ENCODE measurements at regions not wholly inside any gene's neighbourhood (a gene's known extent, or its start where the extent isn't known, plus 50 kb on each side); places are given as distances from the start of the nearest gene placed in this dataset.

DNA sequence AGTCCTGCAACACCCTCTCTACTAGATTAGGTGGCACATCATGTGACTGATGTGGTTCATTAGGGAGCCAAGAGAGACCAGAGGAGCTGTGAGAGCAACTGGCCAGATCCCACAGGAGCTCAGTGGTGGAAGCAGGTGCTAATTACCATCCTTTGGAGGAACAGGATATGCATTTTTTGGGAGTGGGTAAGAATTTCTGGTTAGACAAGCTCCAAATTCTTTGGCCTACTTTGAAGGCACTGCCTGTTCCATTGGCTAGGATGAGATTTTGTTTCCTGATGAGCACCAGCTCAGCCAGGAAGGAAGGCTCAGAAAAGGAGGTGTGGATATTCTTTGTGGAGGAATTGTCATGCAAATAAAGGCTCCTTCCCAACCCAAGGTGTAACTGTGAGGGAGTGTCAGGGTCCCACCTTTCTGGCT lies 130.3 kb upstream of the BMP2 start:
- Mint-ChIP-seq H3K4me1 (ENCODE audit: low read depth in 2 of 2) (peaks cover 5 to 12% of the 10 kb centered on the region in 2 donors), H3K36me3 (no peaks in the 10 kb centered on the region), H3K9me3 (peaks cover 3% of the 10 kb centered on the region), H3K27me3 (peaks cover 0 to 7% of the 10 kb centered on the region in 2 donors), H3K4me3 (no peak overlapping the region), H3K27ac (no peak overlapping the region)
- ATAC-seq (no peak), DNase-seq (ENCODE audit: low spot score) (no peak)

DNA sequence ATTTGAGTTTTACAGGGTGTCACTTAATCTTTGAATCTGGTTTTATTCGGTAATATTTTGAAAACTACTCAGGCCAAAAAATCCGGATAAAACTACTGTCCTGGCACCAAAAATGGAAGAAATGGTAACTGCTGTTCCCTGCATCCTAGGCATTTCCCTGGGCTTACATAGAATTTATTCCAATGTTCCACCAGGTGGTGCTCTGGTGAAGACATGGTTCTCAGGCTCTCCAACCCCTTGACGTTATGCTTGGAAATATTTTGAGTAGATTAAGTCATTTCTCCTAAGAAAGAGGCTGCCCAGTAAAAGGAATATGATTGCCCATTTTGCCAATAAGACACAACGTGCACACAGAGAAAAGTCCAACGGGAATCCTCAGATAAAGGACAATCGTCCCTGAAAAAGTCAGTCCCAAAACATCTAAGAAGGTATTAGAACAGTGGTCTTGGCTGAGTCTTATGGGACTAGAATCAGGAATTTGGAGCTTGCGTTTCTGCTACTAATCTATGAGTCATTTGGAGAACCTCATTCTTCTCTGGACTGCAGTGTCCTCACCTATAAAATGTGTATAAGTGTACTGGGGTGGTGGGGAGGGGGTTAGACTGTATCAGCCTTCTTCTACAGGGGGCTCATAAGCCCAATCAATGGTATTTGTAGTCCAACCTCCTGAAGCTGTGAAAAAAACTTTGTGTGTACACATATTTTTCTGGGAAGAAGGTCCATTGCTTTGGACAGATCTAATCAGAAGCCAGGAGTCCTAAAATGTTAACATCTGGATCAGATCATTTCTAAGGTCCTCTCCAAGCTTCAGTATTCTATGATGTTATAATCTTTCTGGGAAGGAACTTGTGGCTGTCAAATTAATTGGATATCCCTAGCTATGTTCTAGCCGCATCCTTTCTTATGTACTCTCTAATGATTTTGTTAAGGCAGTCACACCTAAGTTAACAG lies 131.0 kb upstream of the BMP2 start:
- H3K27me3 Mint-ChIP-seq = peaks cover 0 to 7% of the 10 kb centered on the region in 2 donors
- H3K27ac Mint-ChIP-seq = no peak overlapping the region
- H3K36me3 Mint-ChIP-seq = no peaks in the 10 kb centered on the region
- peaks cover 3% of the 10 kb centered on the region for H3K9me3 Mint-ChIP-seq
- DNase-seq (ENCODE audit: low spot score) (no peak), ATAC-seq (no peak)
- H3K4me3 Mint-ChIP-seq = no peak overlapping the region
- H3K4me1 Mint-ChIP-seq (ENCODE audit: low read depth in 2 of 2) = peaks cover 5 to 12% of the 10 kb centered on the region in 2 donors

DNA sequence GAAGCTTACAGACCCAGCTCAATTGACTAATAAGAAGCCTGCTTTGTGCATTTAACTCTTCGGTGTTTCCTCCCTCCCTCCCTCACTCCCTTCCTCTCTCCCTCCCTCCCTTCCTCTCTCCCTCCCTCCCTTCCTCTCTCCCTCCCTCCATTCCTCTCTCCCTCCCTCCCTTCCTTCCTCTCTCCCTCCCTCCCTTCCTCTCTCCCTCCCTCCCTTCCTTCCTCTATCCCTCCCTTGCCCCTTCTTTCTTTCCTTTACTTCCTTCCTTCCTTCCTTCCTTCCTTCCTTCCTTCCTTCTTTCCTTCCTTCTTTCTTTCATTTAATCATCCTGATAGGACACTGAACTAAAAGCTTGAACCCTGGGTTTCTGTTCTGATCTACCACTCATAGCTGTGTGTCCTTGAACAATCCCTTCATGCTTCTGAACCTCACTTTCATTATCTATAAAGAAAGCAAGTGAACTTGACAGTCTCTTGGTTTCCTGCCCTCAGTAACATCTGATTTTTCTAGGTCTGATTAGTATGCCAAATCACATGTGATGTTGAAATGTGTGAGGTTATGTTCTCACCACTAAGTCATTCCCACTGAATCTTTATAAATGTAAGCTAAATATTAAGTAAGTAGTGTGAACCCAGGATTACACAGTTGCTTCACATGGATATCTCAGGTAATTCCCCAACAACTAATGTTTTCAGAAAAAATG lies 132.3 kb upstream of the BMP2 start:
- Mint-ChIP-seq H3K9me3 (peaks cover 3% of the 10 kb centered on the region), H3K36me3 (no peaks in the 10 kb centered on the region), H3K4me1 (ENCODE audit: low read depth in 2 of 2) (peaks cover 5 to 8% of the 10 kb centered on the region in 2 donors), H3K27me3 (no peaks in the 10 kb centered on the region), H3K27ac (peak overlapping the region in 1 of 2 donors; percentile 55), H3K4me3 (no peak overlapping the region)
- ATAC-seq (peak in 1 of 2 donors; percentile 78), DNase-seq (ENCODE audit: low spot score) (no peak)

DNA sequence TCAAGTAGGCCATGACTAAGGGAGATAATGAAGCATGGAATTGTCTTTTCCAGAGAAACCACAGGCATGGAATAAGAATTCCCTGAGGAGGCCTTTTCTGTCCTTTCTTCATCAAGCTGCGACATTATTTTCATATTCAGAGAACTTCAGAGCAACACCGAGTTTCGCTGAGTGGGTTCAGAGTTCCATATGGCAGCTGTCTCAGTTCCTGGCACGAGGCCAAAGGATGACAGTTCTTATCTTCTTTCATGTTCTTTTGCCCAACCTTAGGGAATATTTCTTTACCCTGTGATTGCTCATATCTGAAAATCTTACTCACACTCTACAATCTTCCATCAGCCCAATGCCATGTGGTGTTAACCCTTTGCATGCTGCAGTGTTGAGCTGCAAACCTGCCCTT lies 135.3 kb upstream of the BMP2 start:
- Mint-ChIP-seq H3K4me1 (ENCODE audit: low read depth in 2 of 2) (peaks cover 5 to 8% of the 10 kb centered on the region in 2 donors), H3K4me3 (no peak overlapping the region), H3K27ac (no peak overlapping the region), H3K36me3 (no peaks in the 10 kb centered on the region), H3K27me3 (no peaks in the 10 kb centered on the region), H3K9me3 (peaks cover 3% of the 10 kb centered on the region)
- ATAC-seq = no peak
- DNase-seq (ENCODE audit: low spot score) = no peak

DNA sequence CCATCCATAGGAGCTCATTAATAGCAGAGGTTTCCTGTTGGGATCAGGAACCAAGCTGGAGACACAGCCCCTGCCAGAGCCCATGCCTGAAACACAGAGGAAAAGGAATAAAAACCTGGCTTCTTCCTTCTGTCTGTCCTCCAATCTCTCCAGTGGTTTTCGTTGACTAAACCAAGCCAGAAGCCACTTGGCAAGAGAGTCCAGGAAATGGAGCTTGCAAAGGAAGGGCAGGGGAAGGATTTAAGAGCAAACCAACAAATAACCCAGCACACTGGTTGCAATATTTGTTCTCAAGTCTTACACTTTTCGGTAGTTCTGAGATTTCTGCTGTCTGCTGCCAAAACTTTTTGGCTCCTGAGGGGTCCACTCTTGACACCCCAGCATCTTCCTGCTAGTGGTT lies 137.0 kb upstream of the BMP2 start:
- Mint-ChIP-seq H3K4me1 (ENCODE audit: low read depth in 2 of 2) (peaks cover 5% of the 10 kb centered on the region in 2 donors), H3K36me3 (no peaks in the 10 kb centered on the region), H3K27ac (no peak overlapping the region), H3K4me3 (no peak overlapping the region), H3K9me3 (peaks cover 3% of the 10 kb centered on the region), H3K27me3 (no peaks in the 10 kb centered on the region)
- ATAC-seq (no peak), DNase-seq (ENCODE audit: low spot score) (no peak)

DNA sequence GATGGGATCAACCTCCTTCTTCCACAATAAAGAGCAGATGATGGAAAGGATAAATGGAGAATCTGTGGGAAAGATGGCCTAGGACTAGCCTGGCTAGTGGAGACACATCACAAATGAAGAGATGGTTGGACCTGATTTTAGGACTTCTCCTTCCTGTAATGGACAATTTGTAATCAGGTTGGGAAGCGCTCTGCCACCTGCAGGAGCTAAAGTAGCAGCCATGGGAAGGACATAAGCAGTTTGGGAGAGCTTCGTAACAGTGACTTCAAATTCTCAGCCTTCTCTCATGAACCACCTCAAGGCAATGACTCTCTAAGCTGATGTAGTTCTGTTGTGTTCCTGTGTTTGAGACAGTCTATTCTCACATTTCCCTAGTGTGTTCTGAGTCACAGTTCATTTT lies 137.9 kb upstream of the BMP2 start:
- ATAC-seq = no peak
- Mint-ChIP-seq H3K27ac (no peak overlapping the region), H3K9me3 (no peaks in the 10 kb centered on the region), H3K4me1 (ENCODE audit: low read depth in 2 of 2) (no peaks in the 10 kb centered on the region), H3K4me3 (no peak overlapping the region), H3K36me3 (no peaks in the 10 kb centered on the region), H3K27me3 (no peaks in the 10 kb centered on the region)
- no peak for DNase-seq (ENCODE audit: low spot score)

DNA sequence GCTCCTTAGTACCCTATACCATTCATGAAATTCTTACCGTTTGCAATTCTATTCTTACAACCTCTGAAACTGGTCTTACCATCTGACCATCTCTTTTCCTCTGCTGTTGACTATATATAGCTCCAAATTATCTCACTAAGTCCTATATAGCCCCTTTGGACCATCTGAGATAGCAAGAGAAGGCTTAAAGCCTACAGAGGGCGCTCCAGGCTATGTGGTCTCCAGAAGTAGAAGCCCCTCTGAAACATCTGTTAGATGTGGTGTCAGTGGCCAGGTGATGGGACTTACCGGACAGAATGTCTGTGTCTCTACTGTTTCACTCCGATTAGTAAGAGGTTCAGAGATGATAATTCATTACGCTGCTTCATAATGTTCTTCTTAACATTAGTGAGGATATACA lies 140.7 kb upstream of the BMP2 start:
- DNase-seq (ENCODE audit: low spot score) (no peak), ATAC-seq (no peak)
- peaks cover 0 to 15% of the 10 kb centered on the region in 2 donors for H3K4me1 Mint-ChIP-seq (ENCODE audit: low read depth in 2 of 2)
- no peak overlapping the region for H3K27ac Mint-ChIP-seq
- H3K27me3 Mint-ChIP-seq = no peaks in the 10 kb centered on the region
- no peaks in the 10 kb centered on the region for H3K9me3 Mint-ChIP-seq
- H3K4me3 Mint-ChIP-seq = no peak overlapping the region
- no peaks in the 10 kb centered on the region for H3K36me3 Mint-ChIP-seq

DNA sequence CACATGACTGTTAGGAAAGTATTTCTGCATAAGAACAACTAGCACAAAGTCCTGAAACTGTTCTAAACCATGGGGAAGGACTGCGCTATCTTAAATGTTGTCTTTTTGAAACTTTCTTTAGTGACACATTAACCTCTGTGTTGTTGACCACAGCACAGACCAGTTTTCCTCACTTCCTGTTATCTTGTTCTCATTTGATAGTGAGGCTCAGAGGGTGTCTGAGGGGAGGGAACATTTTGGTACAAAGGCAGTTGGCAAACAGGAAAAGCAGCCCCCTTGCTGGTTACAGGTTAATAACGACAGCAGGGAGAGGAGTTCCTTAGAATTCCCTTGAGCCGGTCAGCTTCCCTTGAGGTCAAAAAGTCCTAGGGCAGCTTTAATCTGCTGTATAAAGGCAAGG lies 143.5 kb upstream of the BMP2 start:
- peak; percentile 60 to 76 for ATAC-seq
- Mint-ChIP-seq H3K4me1 (ENCODE audit: low read depth in 2 of 2) (peaks cover 0 to 17% of the 10 kb centered on the region in 2 donors), H3K27me3 (no peaks in the 10 kb centered on the region), H3K36me3 (no peaks in the 10 kb centered on the region), H3K4me3 (peak overlapping the region; percentile 20), H3K9me3 (peaks cover 3% of the 10 kb centered on the region), H3K27ac (no peak overlapping the region)
- no peak for DNase-seq (ENCODE audit: low spot score)

DNA sequence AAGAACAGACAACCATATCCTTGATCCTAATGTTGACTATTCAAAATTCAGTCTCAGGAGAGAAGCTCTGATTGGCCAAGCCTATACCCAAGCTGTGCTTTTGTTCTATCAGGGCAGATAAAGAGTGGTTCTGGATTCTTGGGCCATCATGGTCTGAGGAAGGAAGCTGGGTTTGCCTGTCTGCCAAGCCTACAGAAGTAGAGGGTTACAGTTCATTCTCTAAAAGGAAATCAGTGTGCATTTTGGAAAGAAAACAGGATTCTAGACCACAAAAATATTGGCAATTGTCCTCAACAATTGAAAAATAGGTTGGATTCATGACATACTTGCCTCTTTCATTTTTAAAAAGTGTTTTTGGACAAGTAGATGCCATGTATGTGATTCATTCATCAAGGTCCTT lies 145.4 kb upstream of the BMP2 start:
- DNase-seq (ENCODE audit: low spot score) = no peak
- peaks cover 0 to 17% of the 10 kb centered on the region in 2 donors for H3K4me1 Mint-ChIP-seq (ENCODE audit: low read depth in 2 of 2)
- H3K27ac Mint-ChIP-seq = no peak overlapping the region
- no peak overlapping the region for H3K4me3 Mint-ChIP-seq
- peaks cover 8% of the 10 kb centered on the region for H3K9me3 Mint-ChIP-seq
- H3K27me3 Mint-ChIP-seq = no peaks in the 10 kb centered on the region
- ATAC-seq = no peak
- H3K36me3 Mint-ChIP-seq = no peaks in the 10 kb centered on the region

DNA sequence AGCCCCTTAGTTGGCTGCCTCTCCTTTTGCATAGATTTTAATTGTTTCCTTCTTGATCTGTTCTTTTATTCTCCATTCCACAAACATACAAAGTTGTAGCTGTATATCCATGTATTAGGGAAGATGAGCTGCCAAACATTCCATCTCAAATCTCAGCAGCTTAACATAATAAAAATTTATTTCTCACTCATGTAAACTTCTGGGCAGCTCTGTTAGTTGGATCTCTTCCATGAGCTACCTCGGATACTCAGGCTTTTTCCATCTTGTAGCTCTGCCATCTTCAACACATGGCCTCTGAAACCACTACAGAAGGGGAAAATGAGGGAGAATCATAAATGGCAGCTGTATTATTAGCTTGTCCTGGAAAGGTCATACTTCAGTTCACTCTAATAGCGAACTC lies 149.4 kb upstream of the BMP2 start:
- ATAC-seq (no peak), DNase-seq (ENCODE audit: low spot score) (no peak)
- peaks cover 2 to 22% of the 10 kb centered on the region in 2 donors for H3K4me1 Mint-ChIP-seq (ENCODE audit: low read depth in 2 of 2)
- peaks cover 8% of the 10 kb centered on the region for H3K9me3 Mint-ChIP-seq
- H3K36me3 Mint-ChIP-seq = no peaks in the 10 kb centered on the region
- no peak overlapping the region for H3K4me3 Mint-ChIP-seq
- H3K27me3 Mint-ChIP-seq = no peaks in the 10 kb centered on the region
- H3K27ac Mint-ChIP-seq = no peak overlapping the region

DNA sequence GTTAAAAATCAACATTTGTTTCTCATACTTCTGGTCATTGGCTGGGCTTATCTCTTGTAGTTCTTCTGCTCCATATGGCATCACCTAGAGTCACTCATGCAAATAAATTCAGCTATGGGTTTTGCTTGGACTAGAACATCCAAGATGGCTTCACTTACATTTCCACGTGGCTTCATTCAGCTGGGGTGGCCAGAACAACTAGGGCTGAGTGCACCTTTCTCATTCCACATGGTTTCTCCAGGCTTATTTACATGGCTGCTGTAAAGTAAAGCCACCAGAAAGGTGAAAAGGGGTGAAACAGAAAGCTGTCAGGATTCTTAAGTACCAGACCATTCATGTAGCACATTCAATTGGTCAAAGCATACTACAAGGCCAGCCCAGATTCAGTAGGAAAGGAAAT lies 151.1 kb upstream of the BMP2 start:
- DNase-seq (ENCODE audit: low spot score) = no peak
- ATAC-seq = no peak
- Mint-ChIP-seq H3K4me3 (no peak overlapping the region), H3K9me3 (peaks cover 12% of the 10 kb centered on the region), H3K27ac (no peak overlapping the region), H3K27me3 (no peaks in the 10 kb centered on the region), H3K4me1 (ENCODE audit: low read depth in 2 of 2) (peaks cover 16 to 26% of the 10 kb centered on the region in 2 donors), H3K36me3 (no peaks in the 10 kb centered on the region)

DNA sequence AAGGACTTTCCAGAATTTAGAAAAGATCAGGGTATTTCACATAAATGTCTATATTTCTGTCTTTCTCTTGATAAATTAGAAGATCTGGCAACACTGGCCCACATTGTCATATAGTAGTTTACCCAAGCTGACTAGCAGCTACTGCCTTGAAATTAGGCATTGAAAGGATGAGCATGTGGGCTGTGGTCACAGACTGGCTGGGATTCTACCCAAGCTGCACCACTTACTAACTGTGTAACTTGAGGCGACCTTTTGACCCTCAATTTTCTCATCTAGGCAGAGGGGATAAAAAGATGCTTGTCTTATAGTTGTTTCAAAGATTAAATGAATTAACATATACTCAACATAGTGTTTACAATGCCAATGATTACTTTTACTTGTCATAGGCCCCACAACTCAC lies 152.7 kb upstream of the BMP2 start:
- DNase-seq (ENCODE audit: low spot score) (no peak), ATAC-seq (no peak)

DNA sequence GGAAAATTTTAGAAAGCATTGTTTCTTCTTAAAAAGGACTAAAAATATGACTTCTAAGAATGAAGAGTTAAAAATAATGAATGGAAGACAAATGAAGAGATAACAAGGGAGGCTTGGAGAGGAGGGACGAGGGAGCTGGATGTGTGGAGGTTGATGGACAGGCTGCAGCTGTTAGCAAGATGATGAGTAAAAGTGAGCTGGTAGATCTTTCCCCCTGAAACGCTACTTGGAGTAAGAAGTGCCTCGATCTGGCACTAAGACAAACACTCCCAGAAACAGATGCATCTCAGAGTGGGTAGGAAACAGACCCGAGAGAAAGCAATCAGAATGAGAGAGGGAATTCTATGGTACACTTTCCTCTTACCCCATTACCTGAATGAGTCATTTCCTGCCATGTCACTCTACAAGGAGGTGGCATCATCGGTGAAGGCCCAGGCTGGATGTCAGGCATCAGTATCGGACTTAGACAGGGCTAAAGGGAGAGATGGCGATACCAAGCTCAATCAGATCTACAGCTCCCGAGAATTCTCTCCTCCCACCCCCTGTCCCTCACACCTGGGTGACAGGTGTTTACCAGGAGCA lies 154.1 kb upstream of the BMP2 start:
- Mint-ChIP-seq H3K27ac (peak overlapping the region in 1 of 2 donors; percentile 35), H3K4me1 (ENCODE audit: low read depth in 2 of 2) (peaks cover 16 to 23% of the 10 kb centered on the region in 2 donors), H3K4me3 (no peak overlapping the region), H3K9me3 (peaks cover 9% of the 10 kb centered on the region), H3K36me3 (no peaks in the 10 kb centered on the region), H3K27me3 (no peaks in the 10 kb centered on the region)
- DNase-seq (ENCODE audit: low spot score) (no peak), ATAC-seq (peak; percentile 52 to 63)

More for the DNA sequence above, 152.7 kb upstream of the BMP2 start:
- no peaks in the 10 kb centered on the region for H3K36me3 Mint-ChIP-seq
- H3K9me3 Mint-ChIP-seq = peaks cover 12% of the 10 kb centered on the region
- H3K27ac Mint-ChIP-seq = no peak overlapping the region
- H3K4me1 Mint-ChIP-seq (ENCODE audit: low read depth in 2 of 2) = peaks cover 16 to 23% of the 10 kb centered on the region in 2 donors
- no peak overlapping the region for H3K4me3 Mint-ChIP-seq
- no peaks in the 10 kb centered on the region for H3K27me3 Mint-ChIP-seq

DNA sequence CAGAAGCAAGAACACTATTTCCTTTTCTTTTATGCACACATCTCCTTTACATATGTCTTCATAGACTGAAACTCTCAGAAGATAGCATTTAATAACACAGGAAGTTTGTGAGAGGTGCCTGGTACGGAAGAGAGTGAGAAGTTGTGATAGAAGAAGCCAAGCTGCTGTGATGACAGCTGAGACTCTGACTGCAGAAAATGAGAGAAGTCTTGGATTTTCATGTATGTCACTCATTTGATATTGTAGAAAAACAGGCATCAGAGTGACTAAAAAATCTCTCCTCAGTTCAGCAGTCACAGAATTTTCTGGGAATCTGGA lies 154.9 kb upstream of the BMP2 start:
- no peak overlapping the region for H3K27ac Mint-ChIP-seq
- H3K36me3 Mint-ChIP-seq = no peaks in the 10 kb centered on the region
- no peaks in the 10 kb centered on the region for H3K27me3 Mint-ChIP-seq
- H3K4me1 Mint-ChIP-seq (ENCODE audit: low read depth in 2 of 2) = peaks cover 16 to 23% of the 10 kb centered on the region in 2 donors
- peaks cover 4% of the 10 kb centered on the region for H3K9me3 Mint-ChIP-seq
- peak in 1 of 2 donors; percentile 52 for ATAC-seq
- no peak for DNase-seq (ENCODE audit: low spot score)
- peak overlapping the region; percentile 7 for H3K4me3 Mint-ChIP-seq
